ENCODE measurements at regions not wholly inside any gene's neighbourhood (a gene's known extent, or its start where the extent isn't known, plus 50 kb on each side); places are given as distances from the start of the nearest gene placed in this dataset.

DNA sequence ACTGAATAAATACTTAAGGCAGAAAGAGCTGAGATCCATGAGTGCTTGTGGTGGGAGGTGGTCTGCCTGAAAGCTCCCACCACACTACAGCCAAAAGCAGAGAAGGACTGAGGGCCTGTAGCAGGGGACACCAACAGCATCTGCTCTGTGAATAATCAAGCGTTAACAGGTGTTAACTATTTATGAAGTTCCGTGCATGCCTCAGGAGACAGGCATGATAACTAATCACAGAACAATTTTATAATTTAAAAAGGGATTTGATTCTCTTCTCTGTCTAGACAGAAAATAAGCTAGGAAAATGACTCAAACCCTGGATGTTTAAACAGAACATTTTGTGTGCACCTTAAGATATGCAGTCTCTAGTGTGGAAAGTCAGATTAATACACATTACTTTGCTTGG is 61.5 kb upstream of the GHITM start:
- CTCF ChIA-PET = interaction anchor here (1.7 kb wide), 1 partner anchor 14 kb away, joined by 6 read pairs; no protein-coding TSS in a partner anchor
- FAIRE-seq = no peak
- Histone ChIP-seq H3K4me2 (no peak overlapping the region), H3K9me3 (no peaks in the 10 kb centered on the region), H3K4me3 (no peak overlapping the region), H3K27ac (no peak overlapping the region), H3K4me1 (no peaks in the 10 kb centered on the region)
- no peak for DNase-seq (ENCODE audit: low read depth in 1 of 2, low spot score in 1 of 2)
- WGBS (ENCODE audit: missing lambda C conversion rate) = 11% methylated on average over 2 of the region's 2 CpGs
- no peak for ATAC-seq
- POLR2A ChIA-PET = no interaction called here
- TF ChIP-seq, protein P1, sequence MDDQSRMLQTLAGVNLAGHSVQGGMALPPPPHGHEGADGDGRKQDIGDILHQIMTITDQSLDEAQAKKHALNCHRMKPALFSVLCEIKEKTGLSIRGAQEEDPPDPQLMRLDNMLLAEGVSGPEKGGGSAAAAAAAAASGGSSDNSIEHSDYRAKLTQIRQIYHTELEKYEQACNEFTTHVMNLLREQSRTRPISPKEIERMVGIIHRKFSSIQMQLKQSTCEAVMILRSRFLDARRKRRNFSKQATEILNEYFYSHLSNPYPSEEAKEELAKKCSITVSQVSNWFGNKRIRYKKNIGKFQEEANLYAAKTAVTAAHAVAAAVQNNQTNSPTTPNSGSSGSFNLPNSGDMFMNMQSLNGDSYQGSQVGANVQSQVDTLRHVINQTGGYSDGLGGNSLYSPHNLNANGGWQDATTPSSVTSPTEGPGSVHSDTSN (IDR thresholded peaks at IDR 0.05) = no peak
- TF ChIP-seq, protein P2, sequence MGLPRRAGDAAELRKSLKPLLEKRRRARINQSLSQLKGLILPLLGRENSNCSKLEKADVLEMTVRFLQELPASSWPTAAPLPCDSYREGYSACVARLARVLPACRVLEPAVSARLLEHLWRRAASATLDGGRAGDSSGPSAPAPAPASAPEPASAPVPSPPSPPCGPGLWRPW (IDR thresholded peaks at IDR 0.05) = no peak
- TF ChIP-seq BHLHE40 (IDR thresholded peaks at IDR 0.05; ENCODE audit: low read depth, low read length) (no peak), NFE2L2 (conservative IDR thresholded peaks at IDR 0.05; ENCODE audit: low read length) (no peak), KDM1A (IDR thresholded peaks at IDR 0.05; ENCODE audit: low read depth) (no peak), MAFK (IDR thresholded peaks at IDR 0.05; ENCODE audit: partially characterized antibody) (no peak), KDM5A (IDR thresholded peaks at IDR 0.05) (no peak), RNF2 (IDR thresholded peaks at IDR 0.05; ENCODE audit: borderline replicate concordance, low read depth) (no peak)

- Histone ChIP-seq H3K4me1 (no peaks in the 10 kb centered on the region), H3K9me3 (no peaks in the 10 kb centered on the region), H3K4me2 (no peak overlapping the region), H3K27ac (no peak overlapping the region), H3K4me3 (no peak overlapping the region)
- TF ChIP-seq MAX (IDR thresholded peaks at IDR 0.05) (no peak), JUN (IDR thresholded peaks at IDR 0.05) (no peak), CHD2 (IDR thresholded peaks at IDR 0.05; ENCODE audit: low read length, partially characterized antibody) (no peak), POLR2A (IDR thresholded peaks at IDR 0.05; ENCODE audit: low read length) (no peak), EHF (CRISPR knock-in tag; IDR thresholded peaks at IDR 0.05) (no peak), RAD21 (conservative IDR thresholded peaks at IDR 0.05 in 1 of 2, IDR thresholded peaks at IDR 0.05 in 1 of 2) (no peak), RCOR1 (IDR thresholded peaks at IDR 0.05; ENCODE audit: low read depth, low read length) (no peak)
- ChIA-PET CTCF (no interaction called here), POLR2A (no interaction called here)
- no peak for ATAC-seq
- DNase-seq (ENCODE audit: low read depth in 1 of 2, low spot score in 1 of 2) = no peak
- no peak for FAIRE-seq
Observed at GRCh38 chr10:84078771-84079170, 60.5 kb upstream of the GHITM start.

DNA sequence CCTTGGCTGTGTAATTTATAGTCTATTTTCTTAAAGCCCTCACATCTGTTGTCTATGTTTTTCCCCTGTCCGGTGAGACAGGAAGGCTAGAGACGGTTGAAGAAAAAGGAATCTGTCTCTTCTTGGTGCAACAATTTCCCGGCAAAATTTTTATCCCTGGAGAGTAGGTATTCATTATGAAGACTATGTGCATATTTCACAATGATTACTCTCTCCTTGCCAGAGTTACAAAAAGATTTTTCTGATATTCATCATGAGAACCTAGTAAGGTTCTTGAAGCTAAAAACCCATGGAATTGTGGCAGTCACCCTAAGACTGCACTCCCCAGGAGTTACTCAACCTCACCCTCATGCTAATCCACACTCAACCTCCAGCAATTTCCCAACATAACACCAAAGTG is 55.0 kb upstream of the GHITM start:
- FAIRE-seq (no peak), ATAC-seq (no peak), DNase-seq (ENCODE audit: low read depth in 1 of 2, low spot score in 1 of 2) (no peak)
- Histone ChIP-seq H3K27ac (no peak overlapping the region), H3K4me3 (no peak overlapping the region), H3K4me2 (no peak overlapping the region), H3K4me1 (no peaks in the 10 kb centered on the region), H3K9me3 (no peaks in the 10 kb centered on the region)
- TF ChIP-seq, protein P2 (IDR thresholded peaks at IDR 0.05) = no peak
- TF ChIP-seq HDAC2 (IDR thresholded peaks at IDR 0.05) = no peak
- no peak for TF ChIP-seq POLR2A (IDR thresholded peaks at IDR 0.05; ENCODE audit: low read length)
- POLR2A ChIA-PET = no interaction called here
- CTCF ChIA-PET = interaction anchor here (0.7 kb wide), 1 partner anchor 13 kb away, joined by 4 read pairs; no protein-coding TSS in a partner anchor
- WGBS (ENCODE audit: missing lambda C conversion rate) = 9% methylated on average over 3 of the region's 3 CpGs

GRCh38 chr10:84087202-84087601 is 52.1 kb upstream of the GHITM start:
- WGBS (ENCODE audit: missing lambda C conversion rate) = 17% methylated on average over 1 of the region's 1 CpG
- ChIA-PET CTCF (interaction anchor here (0.9 kb wide), 1 partner anchor 61 kb away, joined by 4 read pairs; no protein-coding TSS in a partner anchor), POLR2A (no interaction called here)
- ATAC-seq = no peak
- H3K27ac ChIP-seq = no peak overlapping the region
- no peak for DNase-seq (ENCODE audit: low read depth in 1 of 2, low spot score in 1 of 2)
- TF ChIP-seq RCOR1 (IDR thresholded peaks at IDR 0.05; ENCODE audit: low read depth, low read length) (no peak), KDM1A (IDR thresholded peaks at IDR 0.05; ENCODE audit: low read depth) (no peak), RAD21 (conservative IDR thresholded peaks at IDR 0.05 in 1 of 2, IDR thresholded peaks at IDR 0.05 in 1 of 2) (no peak), FOXS1 (CRISPR knock-in tag; IDR thresholded peaks at IDR 0.05) (no peak), NFE2L2 (conservative IDR thresholded peaks at IDR 0.05; ENCODE audit: low read length) (no peak)
- no peak overlapping the region for H3K4me3 ChIP-seq
- FAIRE-seq = no peak
- H3K9me3 ChIP-seq = no peaks in the 10 kb centered on the region
- no peak overlapping the region for H3K4me2 ChIP-seq
- H3K4me1 ChIP-seq = no peaks in the 10 kb centered on the region

Data from A549 (cell line).